ENCODE measurements at regions not wholly inside any gene's neighbourhood (a gene's known extent, or its start where the extent isn't known, plus 50 kb on each side); places are given as distances from the start of the nearest gene placed in this dataset.
A peak's percentile ranks its signal among the peaks of the same experiment; 100 is the strongest.

DNA sequence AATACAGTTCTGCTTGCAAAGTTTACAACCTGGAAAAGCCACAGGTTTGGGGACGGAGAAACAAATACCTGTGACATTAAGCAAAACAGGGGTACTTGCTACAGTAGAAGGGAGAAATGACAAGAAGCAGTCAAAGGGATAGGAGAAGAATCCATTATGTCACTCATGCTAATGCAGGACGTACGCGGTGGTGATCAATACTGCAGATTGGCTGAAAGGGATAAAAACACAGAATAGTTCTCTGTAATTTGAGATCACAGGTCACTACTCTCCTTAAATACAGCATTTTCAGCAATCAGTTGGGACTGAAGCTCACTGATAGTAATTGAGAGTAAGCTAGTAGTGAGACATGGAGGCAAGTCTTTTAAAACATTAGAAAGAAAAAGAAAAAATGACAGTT is 130.3 kb upstream of the MTAP start:
- DNase-seq: no peak

DNA sequence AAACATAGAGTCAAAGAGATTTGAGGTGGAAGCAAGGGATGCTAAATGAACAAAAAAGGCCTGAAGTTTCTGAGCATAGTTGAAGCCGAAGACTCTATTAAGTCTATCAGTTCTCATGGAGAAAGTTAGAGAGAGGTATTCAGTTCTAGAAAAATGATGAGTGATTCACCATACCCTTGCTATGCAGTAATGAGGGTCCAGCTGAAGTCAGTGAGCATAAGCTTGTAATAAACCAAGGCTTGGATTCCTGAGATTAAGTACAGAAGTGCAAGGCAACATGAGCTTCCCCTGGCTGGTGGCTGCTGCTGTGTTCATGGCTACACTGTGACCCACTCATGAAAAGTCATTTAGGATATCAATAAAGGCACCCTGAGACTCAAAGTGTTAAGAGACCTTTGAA is 129.7 kb upstream of the MTAP start:
- DNase-seq: no peak

DNA sequence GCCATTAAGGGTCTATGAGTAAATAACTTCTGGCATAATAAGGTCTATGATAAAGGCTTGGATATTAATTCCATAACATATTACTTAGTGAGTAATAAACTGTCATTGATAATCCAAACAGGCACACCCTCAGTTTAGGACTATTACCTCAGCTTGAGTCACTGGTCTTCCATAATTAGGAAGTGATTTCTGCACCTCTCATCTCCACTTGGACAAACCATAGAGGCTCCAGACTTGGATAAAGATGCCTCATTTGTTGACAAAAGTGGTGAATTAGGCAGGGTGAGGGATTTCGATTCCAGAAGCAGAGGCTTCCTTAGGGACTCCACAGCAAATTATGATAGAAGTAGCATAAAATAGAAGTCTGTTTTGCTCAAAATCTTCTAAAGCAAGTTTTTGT is 127.5 kb upstream of the MTAP start:
- DNase-seq: no peak

DNA sequence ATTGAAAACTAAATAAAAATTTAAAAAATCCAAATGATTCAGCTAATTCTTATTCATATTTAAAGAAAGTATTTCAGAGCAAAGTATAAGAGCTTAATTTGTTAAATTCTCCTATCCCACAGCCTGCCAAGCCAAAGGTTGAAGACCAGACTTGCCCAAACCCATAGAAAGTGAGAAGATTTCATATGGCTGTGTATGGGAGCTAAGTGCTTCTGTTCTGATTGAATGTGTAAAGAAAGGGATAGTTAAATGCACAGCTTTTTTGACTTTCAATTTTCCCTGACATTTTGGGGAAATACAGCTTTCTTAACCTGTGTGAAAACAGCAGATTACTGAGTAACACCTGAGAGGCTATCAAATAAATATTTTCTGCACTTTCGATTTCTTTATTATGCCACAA is 125.0 kb upstream of the MTAP start:
- DNase-seq: no peak

DNA sequence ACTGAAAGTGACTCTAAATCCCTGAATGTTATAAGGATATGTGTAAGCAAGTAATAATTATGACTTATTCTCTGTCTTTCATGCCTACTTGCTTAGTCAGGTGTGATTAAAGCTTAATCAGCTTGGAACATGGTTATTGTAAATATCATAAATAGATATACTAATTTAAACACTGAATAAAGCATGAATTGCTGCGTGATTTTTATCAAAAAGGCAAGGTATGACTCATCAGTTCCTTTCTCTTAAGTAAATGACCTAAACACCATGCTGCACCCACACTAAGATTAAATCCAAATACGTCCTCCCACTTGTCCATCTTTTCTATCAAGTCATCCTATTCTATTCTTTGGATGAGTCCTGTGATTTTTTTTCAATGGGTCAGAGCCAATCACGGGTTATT is 124.6 kb upstream of the MTAP start:
- no peak for DNase-seq

DNA sequence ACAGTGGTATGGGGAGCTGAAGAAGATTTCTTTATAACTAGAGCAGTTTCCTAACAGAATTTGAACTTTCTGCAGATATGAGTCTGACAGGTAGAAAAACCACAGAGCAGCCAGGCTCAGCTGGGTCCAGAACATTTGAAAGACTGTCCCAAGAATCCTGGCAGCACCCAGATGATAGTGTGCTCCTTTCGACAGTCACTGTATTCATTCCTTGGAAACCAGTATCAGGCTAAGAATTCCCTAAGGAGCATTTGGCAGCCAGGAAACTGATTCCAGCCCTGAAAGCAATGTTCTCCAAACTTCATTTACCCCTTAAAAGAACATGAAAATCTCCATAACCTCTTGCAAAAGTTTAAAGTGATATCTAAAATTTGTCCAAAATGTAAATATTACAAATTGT is 123.0 kb upstream of the MTAP start:
- DNase-seq: no peak

DNA sequence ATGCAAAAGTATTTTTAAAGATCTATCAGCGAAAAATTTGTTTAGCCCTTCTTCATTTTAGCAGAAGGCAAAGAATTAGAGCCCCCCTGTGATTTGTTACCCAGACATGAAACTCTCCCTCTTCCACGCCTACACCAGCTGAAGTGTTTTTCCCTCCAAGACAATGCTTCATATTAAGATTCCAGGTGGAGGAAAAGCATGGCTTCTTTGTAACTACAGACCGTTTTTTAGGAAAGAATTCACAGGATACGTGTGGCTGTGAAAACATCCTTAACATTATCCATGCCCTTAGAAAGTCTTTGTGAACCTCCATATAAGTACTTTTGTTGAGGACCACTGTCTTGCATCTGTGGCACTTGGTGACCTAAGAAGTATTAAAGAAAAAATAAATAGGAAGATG is 121.8 kb upstream of the MTAP start:
- no peak for DNase-seq

DNA sequence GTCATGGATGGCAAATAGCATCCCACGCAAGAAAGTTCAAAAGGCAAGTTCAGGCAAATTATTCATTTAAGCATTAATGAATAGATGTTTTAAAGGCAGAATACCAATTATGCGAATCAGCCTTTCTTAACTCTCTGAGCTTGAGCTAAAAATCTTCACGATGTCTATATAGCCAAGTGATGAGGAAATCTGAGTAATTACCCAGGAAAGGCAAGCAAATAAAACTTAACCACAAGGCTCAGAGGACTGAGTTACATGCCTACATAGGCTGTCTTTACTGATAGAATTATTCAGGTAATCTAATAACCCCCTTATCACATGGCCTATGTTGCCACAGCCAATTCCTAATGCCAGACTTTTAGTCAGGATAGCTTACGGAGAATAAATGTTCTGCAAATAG is 120.8 kb upstream of the MTAP start:
- DNase-seq: no peak

DNA sequence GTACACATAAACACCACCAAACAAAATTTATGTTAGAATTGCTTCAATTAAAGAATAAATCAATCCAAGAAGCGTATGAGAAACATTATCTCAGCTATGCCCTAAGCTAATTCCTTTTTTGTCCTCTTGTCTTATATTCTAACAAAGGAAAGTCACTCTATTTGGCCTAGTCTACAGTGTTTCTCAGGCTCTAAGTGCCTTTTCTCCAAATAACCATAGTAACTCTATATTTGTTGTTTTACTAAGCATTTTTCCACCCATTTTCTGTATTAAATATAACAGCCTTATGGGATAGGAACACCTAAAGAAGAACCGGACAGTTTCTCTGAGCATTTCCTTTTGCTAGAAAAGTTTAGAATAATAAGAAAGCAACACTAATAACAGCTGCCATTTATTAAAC is 120.1 kb upstream of the MTAP start:
- DNase-seq: no peak

DNA sequence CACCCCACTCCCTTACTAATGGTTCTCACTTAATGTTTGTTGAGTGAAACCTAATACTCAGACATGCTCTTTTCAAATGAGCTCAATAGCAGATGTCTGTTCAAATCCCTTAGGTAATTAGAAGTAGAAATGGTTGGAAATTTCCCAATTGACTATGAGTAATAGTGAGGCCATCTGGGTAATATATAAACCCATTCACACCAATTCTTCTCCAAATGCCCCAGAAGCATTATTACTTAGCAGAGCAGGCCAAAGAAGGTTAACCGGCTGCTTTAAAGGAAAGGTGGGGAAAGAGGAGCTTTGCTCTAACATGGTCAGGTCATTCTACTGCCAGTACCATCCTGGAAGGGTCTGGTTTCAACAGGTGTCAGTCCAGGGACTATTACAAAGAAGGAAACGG is 119.5 kb upstream of the MTAP start:
- no peak for DNase-seq

DNA sequence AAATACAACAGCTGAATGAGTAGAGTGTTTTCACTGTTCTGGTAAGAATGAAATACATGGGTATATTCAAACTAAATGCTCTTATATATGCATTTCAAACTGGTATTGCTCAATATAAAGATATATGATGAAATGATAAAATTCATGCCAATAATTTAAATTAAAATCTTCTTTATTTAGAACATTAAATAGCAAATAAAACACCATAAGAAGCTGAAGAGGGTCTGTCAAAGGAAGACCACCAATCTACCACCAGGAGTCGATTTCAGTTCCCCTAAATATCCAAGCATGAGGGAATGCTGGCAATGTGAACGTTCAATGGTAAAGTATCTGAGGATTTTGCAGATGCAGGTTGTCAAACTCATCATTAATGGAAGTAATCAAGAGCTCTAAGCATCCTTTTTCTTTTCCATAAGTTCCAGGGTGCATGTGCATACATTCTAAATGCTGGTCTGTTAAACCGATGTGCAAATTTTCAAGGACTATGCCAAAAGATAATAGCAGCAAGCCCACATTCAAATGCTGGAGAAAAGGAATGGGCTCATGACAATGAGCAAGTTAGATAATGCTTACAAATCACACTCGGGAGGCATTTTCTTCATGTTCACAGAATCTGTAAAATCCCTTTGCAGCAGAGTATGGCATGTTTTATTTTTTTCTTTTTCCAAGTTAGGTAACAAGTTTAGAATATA is 118.8 kb upstream of the MTAP start:
- no peak for DNase-seq

DNA sequence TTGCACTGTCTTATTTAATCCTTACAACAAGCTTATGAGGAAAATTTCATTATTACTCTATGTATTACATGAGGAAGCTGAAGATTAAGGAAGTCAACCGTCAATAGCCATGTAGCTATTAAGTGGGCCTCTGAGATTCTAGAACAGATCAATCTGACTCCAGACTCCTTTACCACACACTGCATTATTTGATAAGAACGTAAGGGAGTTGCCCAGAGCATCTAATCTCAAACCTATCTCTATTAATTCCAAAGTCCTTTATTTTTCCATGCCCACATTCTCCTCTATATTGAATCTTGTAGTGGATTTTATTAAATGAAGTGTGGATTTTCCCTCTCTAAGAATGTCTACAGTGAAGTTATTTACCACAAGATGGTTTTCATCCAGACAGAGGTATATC is 118.2 kb upstream of the MTAP start:
- no peak for DNase-seq

DNA sequence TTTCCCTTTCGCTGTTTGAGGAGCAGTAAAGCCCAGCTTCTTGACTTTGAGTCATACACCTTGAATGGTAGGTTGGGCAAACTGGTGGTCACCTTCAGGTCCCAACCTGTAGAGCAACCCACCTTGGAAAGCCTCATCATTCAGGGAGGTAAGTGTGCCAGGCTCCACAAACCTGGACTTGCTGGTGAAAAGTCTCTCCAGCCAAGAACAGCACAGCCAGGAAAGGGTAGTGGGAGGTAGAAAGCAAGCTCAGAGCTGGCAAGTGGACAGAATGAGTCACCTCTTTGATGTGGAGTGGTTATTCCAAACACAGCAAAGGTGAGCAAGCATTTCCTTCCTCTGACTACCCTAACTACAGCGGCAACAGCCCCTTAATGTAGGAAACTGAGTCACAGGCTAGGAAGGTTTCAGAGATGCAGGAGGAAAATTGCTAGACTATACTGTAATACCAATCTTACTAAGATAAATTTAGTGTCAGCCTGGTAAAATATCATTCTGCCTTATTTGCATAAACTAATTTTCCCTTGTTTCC is 117.5 kb upstream of the MTAP start:
- no peak for DNase-seq

DNA sequence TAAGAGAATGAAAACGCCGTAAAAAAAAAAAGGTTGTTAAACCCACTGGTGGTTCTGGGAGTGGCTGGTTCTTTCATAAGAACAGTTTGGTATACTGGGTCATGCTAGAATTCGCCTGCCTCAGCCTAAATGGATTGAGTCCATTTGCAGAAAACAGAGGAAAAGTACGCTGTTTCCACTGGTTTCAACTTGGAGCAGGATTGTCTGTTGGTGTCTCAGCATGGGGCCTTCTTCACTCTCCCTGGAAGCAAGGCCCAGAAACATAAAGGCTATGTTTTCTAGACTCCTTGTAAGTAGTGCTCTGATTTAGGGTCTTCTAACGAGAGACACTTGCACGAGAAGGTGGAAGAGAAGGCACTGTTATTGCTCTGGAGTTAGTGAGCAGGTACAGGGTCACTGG is 116.9 kb upstream of the MTAP start:
- DNase-seq: no peak

DNA sequence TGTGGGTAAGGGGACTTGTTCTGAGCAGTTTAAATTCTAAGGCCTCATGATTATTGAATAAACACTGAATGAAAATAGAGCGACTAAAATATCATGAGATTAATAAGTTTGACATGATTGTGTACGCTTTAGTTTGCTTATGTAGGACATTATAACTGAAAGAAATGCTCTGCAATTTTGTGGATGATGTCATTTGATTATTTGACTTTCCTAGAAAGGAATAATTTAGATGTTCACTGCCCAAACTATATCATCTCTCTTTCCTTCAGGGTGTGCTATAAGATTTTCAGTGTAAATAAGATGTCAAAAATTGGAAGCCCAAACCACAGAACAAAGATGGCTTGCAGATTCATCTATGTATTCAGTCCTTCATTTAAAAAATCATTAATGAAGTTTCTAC is 115.7 kb upstream of the MTAP start:
- no peak for DNase-seq

DNA sequence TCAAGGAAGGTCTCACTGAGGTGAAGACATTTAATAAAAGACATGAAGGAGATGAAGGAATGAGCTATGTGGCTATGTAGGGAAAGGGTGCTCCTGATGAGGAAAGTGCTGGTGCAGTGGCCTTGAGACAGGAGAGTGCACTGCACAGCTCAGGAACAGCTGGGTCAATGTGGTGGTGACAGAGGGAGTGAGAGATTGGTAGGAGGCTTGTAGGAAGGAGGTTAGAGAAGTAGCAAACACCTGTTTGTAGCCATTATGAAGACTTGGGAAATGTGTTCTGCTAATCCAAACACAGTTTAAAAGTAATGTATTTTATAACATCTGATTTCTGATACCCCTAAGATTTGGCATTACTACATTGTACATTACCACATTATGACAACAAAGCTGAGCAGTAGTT is 115.1 kb upstream of the MTAP start:
- DNase-seq: no peak

DNA sequence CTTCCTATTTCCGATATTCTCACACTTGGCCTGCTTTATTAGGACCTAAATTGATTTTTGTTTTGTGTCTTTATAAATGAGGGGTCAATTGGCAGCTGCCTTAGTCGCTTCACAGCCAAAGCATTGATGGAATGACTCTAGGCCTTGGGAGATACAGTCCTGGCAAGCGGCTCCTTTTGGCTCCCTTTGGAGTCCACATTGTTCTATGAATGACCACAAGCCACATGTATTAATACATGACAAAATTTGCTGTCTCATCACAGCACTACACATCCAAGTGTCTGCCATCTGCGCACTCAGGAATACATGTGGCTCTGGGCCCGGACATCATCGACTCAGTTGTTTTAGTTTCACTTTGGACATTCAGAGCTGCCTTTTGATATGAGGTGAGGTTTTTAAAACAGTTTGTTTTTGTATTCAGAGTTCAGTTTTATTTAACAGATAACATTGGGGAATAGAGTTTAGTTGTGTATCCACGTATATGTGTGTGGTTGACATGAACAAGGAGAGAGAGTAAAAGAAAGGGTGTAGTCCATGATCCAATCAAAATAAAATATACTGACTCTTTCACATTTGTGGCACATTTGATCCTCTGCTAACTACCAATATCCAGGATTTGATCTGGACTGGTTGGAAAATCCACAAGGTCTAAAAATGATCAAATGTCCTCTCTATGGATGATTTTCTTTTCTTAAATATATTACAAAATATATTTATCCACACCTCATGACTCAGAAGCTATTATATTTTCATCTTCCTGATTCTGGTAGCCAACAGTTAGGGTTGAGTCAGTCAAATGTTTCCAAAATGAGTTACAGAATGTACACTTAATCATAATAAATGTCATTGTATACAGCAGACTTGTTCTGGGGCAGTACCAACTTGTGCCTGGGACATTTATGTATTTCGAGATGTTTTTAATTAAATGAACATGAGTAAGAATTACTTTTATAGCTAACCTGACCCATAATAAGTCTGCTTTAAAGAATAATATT is 114.0 kb upstream of the MTAP start:
- DNase-seq: peak in 4 of 14 donors; percentile 4 to 35 (median 12)

DNA sequence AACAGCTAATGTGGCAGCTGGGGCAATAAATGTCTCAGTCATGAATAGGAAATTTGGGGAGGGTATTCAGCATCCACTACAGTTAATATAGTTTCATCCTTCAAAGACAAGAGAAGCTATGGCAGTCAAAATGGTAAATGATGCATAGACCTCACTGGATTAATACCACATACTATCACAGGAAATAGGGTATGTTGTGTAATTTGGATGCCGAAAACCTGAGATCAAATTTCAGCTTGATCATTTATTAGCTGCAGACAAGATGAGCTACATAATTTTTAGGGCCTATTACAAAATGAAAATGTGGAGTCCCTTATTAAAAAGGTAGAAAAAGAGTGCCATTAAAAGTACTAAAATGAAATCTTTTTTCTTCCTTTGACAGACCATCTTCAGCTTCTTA is 112.6 kb upstream of the MTAP start:
- DNase-seq: no peak

DNA sequence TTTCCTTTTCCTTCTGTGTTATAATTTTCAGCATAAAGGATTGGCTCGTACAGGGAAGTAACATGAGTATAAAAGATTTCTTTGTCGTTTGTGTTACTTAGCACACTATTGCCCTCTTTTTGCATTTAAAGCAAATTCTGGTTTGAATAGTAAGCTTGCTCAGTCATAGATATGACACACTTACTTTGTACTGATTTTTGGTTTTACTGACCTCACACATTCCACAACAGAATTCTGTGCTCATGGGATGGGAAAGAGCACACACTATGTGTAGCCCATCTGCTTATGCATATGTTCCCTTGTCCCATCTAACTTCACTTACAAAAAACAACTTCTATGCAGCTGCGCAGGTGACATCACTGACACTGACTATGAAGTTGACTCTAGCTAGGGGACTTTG is 111.9 kb upstream of the MTAP start:
- no peak for DNase-seq

DNA sequence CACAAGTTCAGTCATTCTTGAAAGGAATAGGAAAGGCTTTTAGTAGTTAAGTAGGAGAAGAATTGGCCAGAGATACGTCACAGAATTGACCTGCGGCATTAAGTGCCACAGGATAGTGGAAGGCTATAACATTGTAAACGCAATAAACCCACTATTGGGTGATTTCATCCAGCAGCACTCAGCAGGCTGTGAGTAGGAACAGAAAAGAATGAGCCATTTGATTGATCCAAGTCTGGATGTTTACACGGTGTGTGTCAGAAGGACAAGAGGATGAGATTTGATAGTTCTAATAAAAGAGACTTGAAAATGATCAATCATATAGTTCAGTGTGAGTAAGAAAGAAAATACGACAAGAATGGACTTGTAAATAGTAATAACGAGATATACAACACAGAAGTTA is 110.0 kb upstream of the MTAP start:
- no peak for DNase-seq

DNA sequence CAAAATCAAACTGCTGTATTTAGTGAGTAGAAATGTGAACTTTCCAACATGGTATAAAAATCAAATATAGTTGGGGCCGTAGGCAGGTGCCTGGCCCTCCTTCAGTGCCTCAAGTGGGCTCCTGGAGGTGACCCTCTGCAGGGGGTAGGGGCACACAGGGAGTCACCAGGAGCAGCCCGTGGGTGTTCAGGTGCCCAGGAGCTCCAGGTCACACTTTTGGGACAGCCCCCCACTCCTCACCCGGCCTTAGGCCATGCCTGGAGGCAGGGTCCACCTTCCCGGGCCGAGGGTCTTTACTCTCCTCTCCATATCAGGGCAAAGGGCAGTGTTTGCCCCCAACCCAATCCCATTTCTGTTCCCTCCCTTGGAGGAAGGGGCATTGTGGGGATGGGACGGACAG is 108.0 kb upstream of the MTAP start:
- DNase-seq: no peak

DNA sequence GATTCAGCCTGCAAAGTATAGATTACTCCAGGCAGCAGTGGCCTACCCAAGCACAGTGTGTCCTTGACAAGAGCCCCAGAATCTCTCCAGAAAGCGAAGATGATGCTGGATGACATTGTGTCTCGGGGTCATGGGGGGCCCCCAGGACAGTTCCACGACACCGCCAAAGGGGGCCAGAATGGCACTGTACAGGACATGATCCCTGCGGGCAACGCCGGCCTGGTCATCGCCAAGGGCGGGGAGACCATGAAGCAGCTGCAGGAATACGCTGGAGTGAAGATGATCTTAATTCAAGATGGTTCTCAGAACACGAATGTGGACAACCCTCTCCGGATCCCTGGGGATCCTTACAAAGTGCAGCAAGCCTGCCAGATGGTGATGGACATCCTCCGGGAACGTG is 107.0 kb upstream of the MTAP start:
- no peak for DNase-seq

DNA sequence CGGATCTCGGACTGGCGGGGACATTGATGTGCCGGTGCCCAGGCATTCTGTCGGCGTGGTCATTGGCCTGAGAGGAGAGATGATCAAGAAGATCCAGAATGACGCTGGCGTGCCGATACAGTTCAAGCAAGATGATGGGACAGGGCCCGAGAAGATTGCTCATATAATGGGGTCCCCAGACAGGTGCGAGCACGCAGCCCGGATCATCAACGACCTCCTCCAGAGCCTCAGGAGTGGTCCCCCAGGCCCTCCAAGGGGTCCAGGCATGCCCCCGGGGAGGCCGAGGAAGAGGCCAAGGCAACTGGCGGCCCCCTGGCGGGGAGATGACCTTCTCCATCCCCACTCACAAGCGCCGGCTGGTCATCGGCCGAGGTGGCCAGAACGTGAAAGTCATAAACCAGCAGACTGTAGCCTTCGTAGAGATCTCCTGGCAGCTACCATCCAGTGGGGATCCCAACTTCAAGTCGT is 106.5 kb upstream of the MTAP start:
- DNase-seq: no peak

DNA sequence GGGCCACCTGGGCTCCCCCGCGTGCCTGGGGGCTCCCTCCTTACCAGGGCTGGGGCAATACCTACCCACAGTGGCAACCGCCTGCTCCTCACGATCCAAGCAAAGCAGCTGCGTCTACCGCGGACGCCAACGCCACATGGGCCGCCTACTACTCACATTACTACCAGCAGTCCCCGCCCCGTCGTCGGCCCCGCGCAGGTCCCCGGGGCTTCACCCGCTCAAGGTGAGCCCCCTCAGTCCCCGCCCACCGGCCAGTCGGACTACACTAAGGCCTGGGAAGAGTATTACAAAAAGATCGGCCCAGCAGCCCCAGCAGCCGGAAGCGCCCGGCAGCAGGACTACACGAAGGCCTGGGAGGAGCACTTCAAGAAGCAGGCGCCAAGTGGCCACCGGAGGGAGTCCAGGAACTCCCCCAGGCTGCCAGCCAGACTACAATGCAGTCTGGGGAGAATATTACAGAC is 106.0 kb upstream of the MTAP start:
- DNase-seq: no peak

All from C1 segment of cervical spinal cord (tissue), 14 donors.